Mesendoderm (in vitro differentiated cells): ENCODE measurements at regions not wholly inside any gene's neighbourhood (a gene's known extent, or its start where the extent isn't known, plus 50 kb on each side); places are given as distances from the start of the nearest gene placed in this dataset.

ENCODE experiments used
- DNase-seq: peaks from one replicate; pipeline ENCODE4 v3.0.0; 2013
- H2AK5ac ChIP-seq: 2 replicates; pipeline ENCODE4 v1.6.1; 2013; ENCODE audit warnings: low read length, inconsistent platforms
- H2BK120ac ChIP-seq: 2 replicates; pipeline ENCODE4 v1.6.1; 2013; ENCODE audit warnings: low read depth, mild to moderate bottlenecking, low read length, moderate library complexity, mixed read lengths
- H2BK15ac ChIP-seq: replicated peaks from 2 replicates; pipeline ENCODE4 v1.6.1; 2013; ENCODE audit warnings: low read depth, mild to moderate bottlenecking, moderate library complexity
- H2BK5ac ChIP-seq: 2 replicates; pipeline ENCODE4 v1.6.1; 2013; ENCODE audit warnings: low read length, inconsistent platforms
- H3K18ac ChIP-seq: 2 replicates; pipeline ENCODE4 v1.6.1; 2013; ENCODE audit warnings: mild to moderate bottlenecking, low read length, mixed read lengths
- H3K23ac ChIP-seq: one replicate; pipeline ENCODE4 v1.6.1; 2013; ENCODE audit warnings: low read length
- H3K27ac ChIP-seq: 2 replicates; pipeline ENCODE4 v1.5.1; 2013; ENCODE audit warnings: low read depth, mild to moderate bottlenecking, inconsistent platforms, low read length, moderate library complexity
- H3K27me3 ChIP-seq: 2 replicates; pipeline ENCODE4 v1.6.1; 2013; ENCODE audit warnings: low read length, control low read depth, mild to moderate bottlenecking, inconsistent platforms; ENCODE audit not compliant: insufficient read depth, poor library complexity
- H3K36me3 ChIP-seq: 2 replicates; pipeline ENCODE4 v1.6.1; 2013; ENCODE audit warnings: low read length, inconsistent platforms; ENCODE audit not compliant: control insufficient read depth, insufficient read depth
- H3K4ac ChIP-seq: one replicate; pipeline ENCODE4 v1.6.1; 2013; ENCODE audit warnings: low read depth, mild to moderate bottlenecking, low read length, moderate library complexity
- H3K4me1 ChIP-seq: 2 replicates; pipeline ENCODE4 v1.6.1; 2013; ENCODE audit warnings: low read depth, low read length, inconsistent platforms; ENCODE audit not compliant: control insufficient read depth
- H3K4me2 ChIP-seq: 2 replicates; pipeline ENCODE4 v1.6.1; 2013; ENCODE audit warnings: low read length
- H3K4me3 ChIP-seq: 2 replicates; pipeline ENCODE4 v1.5.1; 2013; ENCODE audit warnings: mild to moderate bottlenecking, low read length
- H3K56ac ChIP-seq: one replicate; pipeline ENCODE4 v1.6.1; 2013; ENCODE audit warnings: low read length
- H3K79me1 ChIP-seq: 2 replicates; pipeline ENCODE4 v1.6.1; 2013; ENCODE audit warnings: low read length, inconsistent platforms
- H3K79me2 ChIP-seq: 2 replicates; pipeline ENCODE4 v1.6.1; 2013; ENCODE audit warnings: mild to moderate bottlenecking, low read length; ENCODE audit not compliant: control insufficient read depth, insufficient read depth
- H3K9ac ChIP-seq: 2 replicates; pipeline ENCODE4 v1.6.1; 2013; ENCODE audit warnings: low read length, inconsistent platforms
- H4K5ac ChIP-seq: one replicate; pipeline ENCODE4 v1.6.1; 2013; ENCODE audit warnings: low read length
- H4K8ac ChIP-seq: one replicate; pipeline ENCODE4 v1.6.1; 2013; ENCODE audit warnings: low read depth, mild to moderate bottlenecking, control low read depth, low read length, moderate library complexity
- WGBS: extraction: QIAGEN DNeasy Blood & Tissue Kit; methylation state at CpG from one replicate; pipeline ENCODE4 v1.1.7; 2013; ENCODE audit warnings: low lambda C conversion rate, missing lambda C conversion rate; ENCODE audit not compliant: insufficient coverage; ENCODE audit errors: extremely low coverage; 5-methylcytosine and 5-hydroxymethylcytosine counted together

GRCh38 chr3:176574786-176575185 is 622.5 kb downstream of the TBL1XR1 start:
- no peak overlapping the region for H3K4me2 ChIP-seq
- no peaks in the 10 kb centered on the region for H3K4me1 ChIP-seq
- no peak overlapping the region for H3K4ac ChIP-seq
- H4K5ac ChIP-seq, result no peak overlapping the region
- H2BK15ac ChIP-seq, result no peak overlapping the region
- no peak overlapping the region for H2AK5ac ChIP-seq
- H3K9ac ChIP-seq, result no peak overlapping the region
- H2BK120ac ChIP-seq, result no peak overlapping the region
- H3K4me3 ChIP-seq, result no peak overlapping the region
- DNase-seq, result no peak
- no peak overlapping the region for H4K8ac ChIP-seq
- no peak overlapping the region for H3K56ac ChIP-seq
- H3K36me3 ChIP-seq, result no peaks in the 10 kb centered on the region
- no peak overlapping the region for H2BK5ac ChIP-seq
- H3K79me1 ChIP-seq, result no peaks in the 10 kb centered on the region
- H3K23ac ChIP-seq, result no peak overlapping the region
- H3K27ac ChIP-seq, result no peak overlapping the region
- WGBS, result no CpG with 5 or more reads among the region's 1 CpG
- no peaks in the 10 kb centered on the region for H3K79me2 ChIP-seq
- H3K27me3 ChIP-seq, result no peaks in the 10 kb centered on the region
- H3K18ac ChIP-seq, result no peak overlapping the region

GRCh38 chr3:176571926-176572325 is 625.4 kb downstream of the TBL1XR1 start:
- Histone ChIP-seq H2BK15ac (no peak overlapping the region), H3K79me1 (no peaks in the 10 kb centered on the region), H3K27me3 (no peaks in the 10 kb centered on the region), H3K4me1 (no peaks in the 10 kb centered on the region), H4K5ac (no peak overlapping the region), H3K9ac (no peak overlapping the region), H3K36me3 (no peaks in the 10 kb centered on the region), H4K8ac (no peak overlapping the region), H3K4ac (no peak overlapping the region), H3K18ac (no peak overlapping the region), H3K4me3 (no peak overlapping the region), H3K4me2 (no peak overlapping the region), H2BK120ac (no peak overlapping the region), H3K56ac (no peak overlapping the region), H2AK5ac (no peak overlapping the region), H3K23ac (no peak overlapping the region), H2BK5ac (no peak overlapping the region), H3K27ac (no peak overlapping the region), H3K79me2 (no peaks in the 10 kb centered on the region)
- WGBS, result no CpG with 5 or more reads among the region's 6 CpGs
- no peak for DNase-seq

- Histone ChIP-seq H3K18ac (no peak overlapping the region), H2AK5ac (no peak overlapping the region), H3K4me3 (no peak overlapping the region), H2BK5ac (no peak overlapping the region), H3K4ac (no peak overlapping the region), H3K9ac (no peak overlapping the region), H2BK120ac (no peak overlapping the region), H3K27ac (no peak overlapping the region), H4K8ac (no peak overlapping the region), H3K56ac (no peak overlapping the region), H2BK15ac (no peak overlapping the region), H3K79me2 (no peaks in the 10 kb centered on the region), H3K36me3 (no peaks in the 10 kb centered on the region), H3K27me3 (no peaks in the 10 kb centered on the region), H3K4me2 (no peak overlapping the region), H3K79me1 (no peaks in the 10 kb centered on the region), H3K4me1 (no peaks in the 10 kb centered on the region), H3K23ac (no peak overlapping the region), H4K5ac (no peak overlapping the region)
- no CpG with 5 or more reads among the region's 5 CpGs for WGBS
- no peak for DNase-seq
Measured at GRCh38 chr3:176570992-176571391, 626.3 kb downstream of the TBL1XR1 start.

- no peak overlapping the region for H2BK120ac ChIP-seq
- DNase-seq, result no peak
- no CpG with 5 or more reads among the region's 3 CpGs for WGBS
- no peaks in the 10 kb centered on the region for H3K4me1 ChIP-seq
- no peaks in the 10 kb centered on the region for H3K79me2 ChIP-seq
- no peak overlapping the region for H3K4me2 ChIP-seq
- no peak overlapping the region for H2BK15ac ChIP-seq
- H3K27ac ChIP-seq, result no peak overlapping the region
- H3K9ac ChIP-seq, result no peak overlapping the region
- H3K18ac ChIP-seq, result no peak overlapping the region
- H3K36me3 ChIP-seq, result no peaks in the 10 kb centered on the region
- H3K4ac ChIP-seq, result no peak overlapping the region
- no peak overlapping the region for H4K5ac ChIP-seq
- no peak overlapping the region for H2BK5ac ChIP-seq
- no peaks in the 10 kb centered on the region for H3K27me3 ChIP-seq
- no peak overlapping the region for H4K8ac ChIP-seq
- H3K23ac ChIP-seq, result no peak overlapping the region
- no peak overlapping the region for H2AK5ac ChIP-seq
- H3K79me1 ChIP-seq, result no peaks in the 10 kb centered on the region
- H3K4me3 ChIP-seq, result no peak overlapping the region
- H3K56ac ChIP-seq, result no peak overlapping the region
Measured at GRCh38 chr3:176568189-176568588, 629.1 kb downstream of the TBL1XR1 start.

- peak; percentile 4 for DNase-seq
Measured at GRCh38 chr3:176566757-176567156, 630.5 kb downstream of the TBL1XR1 start.

GRCh38 chr3:176562331-176562730 is 635.0 kb downstream of the TBL1XR1 start:
- Histone ChIP-seq H3K4me3 (no peak overlapping the region), H2BK15ac (no peak overlapping the region), H4K5ac (no peak overlapping the region), H3K4ac (no peak overlapping the region), H3K4me2 (no peak overlapping the region), H3K56ac (no peak overlapping the region), H3K9ac (no peak overlapping the region), H3K27me3 (no peaks in the 10 kb centered on the region), H4K8ac (no peak overlapping the region), H3K18ac (no peak overlapping the region), H2AK5ac (no peak overlapping the region), H3K36me3 (no peaks in the 10 kb centered on the region), H2BK120ac (no peak overlapping the region), H3K79me2 (no peaks in the 10 kb centered on the region), H3K23ac (no peak overlapping the region), H3K27ac (no peak overlapping the region), H3K4me1 (no peaks in the 10 kb centered on the region), H2BK5ac (no peak overlapping the region), H3K79me1 (no peaks in the 10 kb centered on the region)
- peak; percentile 28 for DNase-seq
- WGBS, result no CpG with 5 or more reads among the region's 1 CpG

More at GRCh38 chr3:176566757-176567156, 630.5 kb downstream of the TBL1XR1 start:
- Histone ChIP-seq H3K4me1 (no peaks in the 10 kb centered on the region), H2BK120ac (no peak overlapping the region), H3K9ac (no peak overlapping the region), H3K27me3 (no peaks in the 10 kb centered on the region), H3K27ac (no peak overlapping the region), H2BK15ac (no peak overlapping the region), H2BK5ac (no peak overlapping the region), H3K4ac (no peak overlapping the region), H3K56ac (no peak overlapping the region), H3K23ac (no peak overlapping the region), H4K5ac (no peak overlapping the region), H3K18ac (no peak overlapping the region), H3K36me3 (no peaks in the 10 kb centered on the region), H3K4me3 (no peak overlapping the region), H3K79me1 (no peaks in the 10 kb centered on the region), H3K4me2 (no peak overlapping the region), H3K79me2 (no peaks in the 10 kb centered on the region), H2AK5ac (no peak overlapping the region), H4K8ac (no peak overlapping the region)
- no CpG with 5 or more reads among the region's 2 CpGs for WGBS
